HG02588 (cell line): ENCODE measurements at regions not wholly inside any gene's neighbourhood (a gene's known extent, or its start where the extent isn't known, plus 50 kb on each side); places are given as distances from the start of the nearest gene placed in this dataset.
"Not testable (repeated sequence)": the region's sequence is repeated elsewhere in the genome, so short reads cannot be mapped to it uniquely, and the experiment has no call there.

Source experiments
- ATAC-seq: cut with Tn5 transposase; IDR thresholded peaks from one replicate; pipeline ENCODE4 v1.9.1; 2021; ENCODE audit warnings: mild to moderate bottlenecking, moderate library complexity; ENCODE audit not compliant: unreplicated experiment

GRCh38 chr5:144048259-144048856 lies 122.1 kb downstream of the YIPF5 start:
- ATAC-seq = no peak

GRCh38 chr5:144055391-144055790 lies 115.1 kb downstream of the YIPF5 start:
- not testable (repeated sequence) for ATAC-seq

- not testable (repeated sequence) for ATAC-seq
These were observed 110.4 kb downstream of the YIPF5 start for GRCh38 chr5:144060091-144060490.

- no peak for ATAC-seq
These were observed 109.9 kb downstream of the YIPF5 start for GRCh38 chr5:144060598-144060997.

DNA sequence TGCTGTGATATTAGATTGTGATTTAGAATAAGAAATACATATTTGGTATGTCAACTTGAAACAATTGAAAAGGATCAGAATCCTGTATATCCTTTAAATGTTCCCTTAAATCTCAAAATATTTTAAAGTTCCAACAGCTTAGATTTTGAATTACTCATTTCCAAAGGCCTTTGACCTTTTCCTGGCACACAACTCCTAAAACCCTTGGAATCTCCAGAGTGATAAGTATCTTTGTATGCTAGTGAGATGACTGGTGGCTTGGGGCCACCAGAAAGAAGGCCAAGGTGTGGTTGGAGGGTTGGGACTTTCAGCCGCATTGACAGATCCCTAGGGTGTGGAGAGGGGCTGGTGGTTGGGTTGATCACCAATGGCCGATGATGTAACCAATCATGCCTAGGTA lies 104.7 kb downstream of the YIPF5 start:
- no peak for ATAC-seq

GRCh38 chr5:144072518-144072927 lies 97.9 kb downstream of the YIPF5 start:
- no peak for ATAC-seq

DNA sequence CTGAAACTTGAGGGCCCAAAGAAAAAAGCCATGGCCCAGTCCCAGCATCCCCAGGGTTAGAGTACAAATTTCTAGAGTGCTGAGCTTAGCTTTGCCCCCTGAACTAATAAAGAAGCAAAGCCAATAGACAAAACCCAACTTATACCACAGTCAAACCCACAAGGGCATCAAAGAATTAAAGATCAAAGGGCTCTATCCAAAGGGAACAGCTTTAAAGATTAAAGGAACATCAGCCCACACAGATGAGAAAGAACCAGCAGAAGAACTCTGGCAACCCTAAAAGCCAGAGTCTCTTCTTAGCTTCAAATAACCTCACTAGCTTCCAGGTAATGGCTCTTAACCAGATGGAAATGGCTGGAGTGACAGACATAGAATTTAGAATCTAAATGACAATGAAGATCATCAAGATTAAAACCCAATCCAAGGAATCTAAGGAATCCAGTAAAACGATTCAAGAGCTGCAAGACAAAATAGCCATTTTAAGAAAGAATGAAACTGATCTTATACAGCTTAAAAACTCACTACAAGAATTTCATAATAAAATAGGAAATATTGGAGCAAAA lies 93.9 kb downstream of the YIPF5 start:
- ATAC-seq = no peak

DNA sequence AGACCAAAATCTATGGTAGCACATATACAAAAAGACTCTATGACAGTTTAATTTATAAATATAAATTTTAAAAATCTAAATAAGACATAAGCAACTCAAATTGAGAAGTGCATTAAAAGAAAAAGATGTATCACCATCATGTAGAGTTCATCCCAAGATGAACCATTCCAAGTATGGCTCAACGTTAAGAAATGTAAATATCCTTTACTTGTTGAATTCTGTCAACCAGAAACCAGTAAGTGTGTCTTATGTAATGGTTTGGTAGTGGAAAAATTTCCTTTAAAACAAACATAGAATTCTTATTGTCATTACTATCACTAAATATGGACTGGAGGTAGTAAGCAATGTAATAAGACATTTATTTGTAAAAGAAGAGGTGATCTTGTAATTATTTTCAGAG lies 87.3 kb downstream of the YIPF5 start:
- ATAC-seq = no peak

GRCh38 chr5:144084971-144085370 lies 85.5 kb downstream of the YIPF5 start:
- no peak for ATAC-seq

- no peak for ATAC-seq
These were observed 85.1 kb downstream of the YIPF5 start for GRCh38 chr5:144085381-144085780.

GRCh38 chr5:144086295-144086694 lies 84.2 kb downstream of the YIPF5 start:
- ATAC-seq = no peak

DNA sequence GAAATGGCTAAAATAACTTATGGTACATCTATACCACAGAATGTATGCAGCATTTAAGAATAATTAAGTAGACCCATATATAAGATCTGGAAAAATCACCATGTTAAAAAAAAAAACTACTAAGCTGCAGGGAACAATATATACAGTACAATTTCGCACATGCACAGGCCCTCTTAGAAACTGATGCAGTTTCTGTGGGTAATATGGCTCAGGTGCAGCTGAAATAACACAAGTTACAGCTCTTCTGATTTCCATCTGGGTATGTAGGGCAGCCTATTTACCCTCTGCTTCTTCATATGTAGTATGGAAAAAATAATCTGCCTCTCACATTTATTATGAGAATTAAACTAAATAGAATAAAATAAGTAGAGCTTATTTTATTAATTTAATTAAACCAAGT lies 82.9 kb downstream of the YIPF5 start:
- no peak for ATAC-seq

GRCh38 chr5:144088206-144089064 lies 82.0 kb downstream of the YIPF5 start:
- no peak for ATAC-seq

DNA sequence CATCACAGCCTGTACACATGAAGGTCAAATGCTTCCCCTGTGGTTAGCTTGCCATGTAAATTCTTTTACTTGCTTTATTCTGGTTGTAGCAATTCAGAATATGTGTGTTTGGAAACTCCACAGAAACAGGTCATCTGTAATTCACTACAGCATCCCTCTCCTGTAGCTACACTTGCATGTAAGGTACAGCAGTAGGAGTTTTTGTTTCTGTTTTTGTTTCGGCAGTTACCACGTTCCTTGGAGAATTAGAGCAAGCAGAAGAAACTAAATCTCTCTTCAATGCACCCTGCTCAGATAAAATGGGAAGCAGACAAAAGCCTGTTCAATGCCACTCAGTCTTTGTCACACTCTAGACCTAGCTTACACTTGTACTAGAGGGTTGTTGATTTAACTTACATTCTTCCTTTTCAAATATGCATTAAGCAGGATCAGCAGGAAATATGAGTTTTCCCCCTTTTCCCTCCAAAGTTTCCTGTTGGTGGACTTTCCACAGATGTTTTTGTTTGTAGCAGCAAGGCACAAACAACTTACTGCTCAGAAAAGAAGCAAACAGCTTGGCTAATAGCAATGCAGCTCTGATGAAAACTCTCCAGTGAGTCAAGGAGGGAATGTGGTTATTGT lies 80.9 kb downstream of the YIPF5 start:
- ATAC-seq = peak; percentile 63

- ATAC-seq = no peak
These were observed 78.0 kb downstream of the YIPF5 start for GRCh38 chr5:144092508-144092907.

DNA sequence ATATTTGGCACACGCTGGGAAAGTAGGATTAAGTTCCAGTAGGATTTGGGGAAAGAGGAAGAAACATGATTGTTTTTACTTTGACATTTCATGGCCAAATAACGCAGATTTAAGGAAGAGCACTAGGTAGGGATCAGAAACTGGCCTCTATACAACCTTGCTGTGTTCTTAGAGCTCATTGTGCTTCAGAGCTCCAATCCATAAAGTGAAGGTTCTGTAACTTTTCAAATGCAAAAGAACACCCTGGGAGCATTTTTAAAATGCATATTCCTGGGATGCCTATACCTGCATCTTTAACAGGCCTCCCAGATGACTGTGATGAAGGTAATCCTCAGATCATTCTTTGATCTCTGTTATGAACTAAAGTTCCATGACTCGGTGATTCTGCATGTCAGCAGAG lies 77.1 kb downstream of the YIPF5 start:
- ATAC-seq = no peak

DNA sequence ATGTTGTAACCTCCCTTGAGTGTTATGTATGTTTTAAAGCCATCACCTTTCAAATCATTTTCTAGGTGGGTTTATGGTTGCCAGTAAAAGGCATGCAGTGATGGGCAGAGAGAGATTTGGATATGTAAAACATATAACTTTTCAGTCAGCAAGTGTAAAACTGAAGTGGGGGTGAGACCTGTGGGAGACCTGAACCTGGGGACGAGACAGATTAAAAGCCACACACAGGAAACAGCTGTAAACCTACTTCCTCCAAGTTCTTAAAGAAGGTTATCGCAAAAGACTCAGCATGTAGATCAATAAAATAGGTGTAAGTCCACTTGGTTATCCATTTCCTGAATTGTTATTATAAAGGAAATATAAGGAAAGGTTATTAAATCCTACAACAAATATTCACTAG lies 76.6 kb downstream of the YIPF5 start:
- ATAC-seq = no peak

DNA sequence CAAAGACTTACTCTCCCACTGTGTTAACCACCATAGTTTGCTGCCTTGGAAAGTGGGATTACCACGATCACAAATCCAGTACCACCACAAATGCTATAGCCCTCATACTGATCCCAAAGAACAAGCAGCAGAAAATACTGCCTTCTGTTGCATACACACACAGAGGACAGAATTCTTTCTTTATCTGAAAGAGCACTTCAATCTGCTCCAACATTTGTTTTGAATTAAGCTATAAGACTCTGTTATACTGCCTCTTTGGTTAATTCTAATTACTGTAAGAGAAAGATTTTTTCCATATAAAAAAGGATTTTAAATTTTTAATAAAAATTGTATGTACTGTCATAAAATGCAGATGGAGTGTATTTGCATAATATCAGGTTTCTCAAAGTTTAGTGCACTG lies 69.8 kb downstream of the YIPF5 start:
- no peak for ATAC-seq

DNA sequence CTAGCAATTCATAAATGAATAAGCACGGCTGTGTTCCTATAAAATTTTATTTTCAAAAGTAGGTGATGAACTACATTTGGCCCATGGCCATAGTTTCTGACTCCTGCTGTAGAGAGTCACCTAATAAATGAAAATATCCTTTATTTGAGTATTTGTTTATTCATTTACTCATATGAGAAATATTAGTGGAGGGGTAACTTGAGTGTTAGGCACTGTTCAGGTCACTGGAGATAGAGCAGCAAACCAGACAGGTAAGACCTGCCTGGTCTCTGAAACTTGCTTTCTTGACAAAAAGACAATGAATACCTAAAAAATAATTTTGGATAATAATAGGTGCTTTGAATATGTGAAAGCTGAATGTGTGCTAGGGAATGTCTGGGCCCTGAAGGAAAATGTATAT lies 68.8 kb downstream of the YIPF5 start:
- ATAC-seq = no peak

- ATAC-seq = no peak
These were observed 68.1 kb downstream of the YIPF5 start for GRCh38 chr5:144102361-144102760.

GRCh38 chr5:144102979-144103378 lies 67.5 kb downstream of the YIPF5 start:
- no peak for ATAC-seq
